Naive thymus-derived CD8-positive, alpha-beta T cell (primary cell): ENCODE measurements at regions not wholly inside any gene's neighbourhood (a gene's known extent, or its start where the extent isn't known, plus 50 kb on each side); places are given as distances from the start of the nearest gene placed in this dataset.
"Not testable (repeated sequence)": the region's sequence is repeated elsewhere in the genome, so short reads cannot be mapped to it uniquely, and the experiment has no call there.

Source experiments
- ATAC-seq, 2 donors: fragments of 150-1000 bp; cut with Tn5 transposase in 1 of 2; sonication (Bioruptor Pico), chemical (Tn5 transposase) in 1 of 2; 1 replicate in 1 of 2; 2 replicates in 1 of 2; pipeline ENCODE4 v1.10.0; 2021; ENCODE audit warnings: mild to moderate bottlenecking in 2 of 2, moderate library complexity in 2 of 2
- POLR2A ChIA-PET: fragments of 350-600 bp; sonication (Branson Sonifier 250); formaldehyde crosslinking; loops from one replicate; lab custom pipeline; 2021; ENCODE audit warnings: antibody characterized with exemption; lab: Charles Lee
- DNase-seq, 10 donors: peaks; one replicate each; pipeline versions ENCODE4 v3.0.0 to v3.0.0-alpha.2; 2020 to 2022
- H3K27ac Mint-ChIP-seq, 10 donors: one replicate each; pipeline ENCODE4 v1.8.0; 2020 to 2022; ENCODE audit warnings: mild to moderate bottlenecking in 10 of 10, mixed read lengths in 10 of 10, moderate library complexity in 4 of 10, inconsistent platforms in 1 of 10
- H3K27me3 Mint-ChIP-seq, 5 donors: one replicate each; pipeline ENCODE4 v1.8.0; 2021 to 2022; ENCODE audit warnings: mixed read lengths in 5 of 5
- H3K36me3 Mint-ChIP-seq, 3 donors: one replicate each; pipeline ENCODE4 v1.8.0; 2020 to 2022; ENCODE audit warnings: mixed read lengths in 3 of 3, mild to moderate bottlenecking in 2 of 3, inconsistent platforms in 1 of 3
- H3K4me1 Mint-ChIP-seq, 4 donors: one replicate each; pipeline ENCODE4 v1.8.0; 2021 to 2022; ENCODE audit warnings: mixed read lengths in 4 of 4
- H3K4me3 Mint-ChIP-seq, 10 donors: one replicate each; pipeline ENCODE4 v1.8.0; 2020 to 2022; ENCODE audit warnings: mild to moderate bottlenecking in 10 of 10, mixed read lengths in 10 of 10, moderate library complexity in 6 of 10, inconsistent platforms in 1 of 10
- H3K9me3 Mint-ChIP-seq, 9 donors: one replicate each; pipeline ENCODE4 v1.8.0; 2020 to 2022; ENCODE audit warnings: mixed read lengths in 9 of 9, mild to moderate bottlenecking in 3 of 9, inconsistent platforms in 1 of 9, moderate library complexity in 1 of 9

- H3K36me3 Mint-ChIP-seq, DNase-seq, H3K4me1 Mint-ChIP-seq, ATAC-seq, POLR2A ChIA-PET, H3K27me3 Mint-ChIP-seq, H3K4me3 Mint-ChIP-seq, H3K27ac Mint-ChIP-seq: not testable (repeated sequence)
- peaks cover 0 to 10% (median 0%) of the 10 kb centered on the region in 9 donors for H3K9me3 Mint-ChIP-seq
These were observed 955.9 kb downstream of the SPATA31A6 start for GRCh38 chr9:43139349-43139748.

GRCh38 chr9:43139878-43140608, 956.6 kb downstream of the SPATA31A6 start:
- POLR2A ChIA-PET, H3K36me3 Mint-ChIP-seq, DNase-seq, H3K27me3 Mint-ChIP-seq, H3K27ac Mint-ChIP-seq, H3K4me1 Mint-ChIP-seq, ATAC-seq, H3K4me3 Mint-ChIP-seq: not testable (repeated sequence)
- H3K9me3 Mint-ChIP-seq, result peaks cover 0 to 10% (median 0%) of the 10 kb centered on the region in 9 donors
